ENCODE measurements at regions not wholly inside any gene's neighbourhood (a gene's known extent, or its start where the extent isn't known, plus 50 kb on each side); places are given as distances from the start of the nearest gene placed in this dataset.

DNA sequence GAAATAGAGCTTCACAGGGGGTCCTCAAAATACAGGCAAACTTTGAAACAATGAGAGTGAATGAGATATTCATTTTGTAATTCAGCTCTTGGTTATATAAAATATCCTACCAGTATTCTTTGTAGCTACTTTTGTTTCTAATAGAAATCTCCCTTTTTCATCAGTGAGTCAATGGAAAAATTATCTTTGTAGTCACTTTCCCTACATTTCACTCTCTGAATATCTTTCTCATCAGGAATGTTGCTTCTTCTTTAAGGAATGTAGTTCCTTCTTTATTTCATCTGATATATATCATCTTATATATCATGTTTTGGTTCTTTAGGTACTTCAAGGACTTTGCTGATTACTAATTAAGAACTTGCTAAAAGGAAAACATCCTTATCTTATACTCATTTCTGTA lies 280.3 kb upstream of the NUDT12 start:
- no peak overlapping the region for H3K9ac ChIP-seq (ENCODE audit: control insufficient read depth, extremely low read depth, insufficient read depth, low read length)
- H3K4me2 ChIP-seq (ENCODE audit: control insufficient read depth, extremely low read depth, insufficient read depth, low read depth, low read length) = no peak overlapping the region
- dilution Hi-C loops (cut with MboI; ENCODE audit: extremely low pct_ligation_motif_present, low sequenced_read_pairs) = no loop called here
- H3K27me3 ChIP-seq (ENCODE audit: control insufficient read depth, extremely low read depth, insufficient read depth, low read length) = no peaks in the 10 kb centered on the region
- no peak overlapping the region for H2AFZ ChIP-seq (ENCODE audit: control insufficient read depth, low read length)
- no peaks in the 10 kb centered on the region for H3K9me1 ChIP-seq (ENCODE audit: control insufficient read depth, extremely low read depth, insufficient read depth, low read length)
- no peaks in the 10 kb centered on the region for H3K79me2 ChIP-seq (ENCODE audit: control insufficient read depth, insufficient read depth, low read length)
- H3K4me1 ChIP-seq (ENCODE audit: control insufficient read depth, extremely low read depth, insufficient read depth, low read length) = peaks cover 9% of the 10 kb centered on the region
- H3K4me3 ChIP-seq (ENCODE audit: control insufficient read depth in 2 of 3, extremely low read depth in 1 of 3, insufficient read depth in 2 of 3, low read depth in 1 of 3, low read length in 3 of 3) = no peak overlapping the region
- no peaks in the 10 kb centered on the region for H3K9me3 ChIP-seq (ENCODE audit: control insufficient read depth, low read depth, low read length)
- DNase-seq (ENCODE audit: low read depth, low spot score) = no peak
- H4K20me1 ChIP-seq (ENCODE audit: control insufficient read depth, extremely low read depth, insufficient read depth, low read length) = no peaks in the 10 kb centered on the region
- no peak overlapping the region for H3K27ac ChIP-seq (ENCODE audit: control insufficient read depth, insufficient read depth, low read length)
- TF ChIP-seq, protein P1, sequence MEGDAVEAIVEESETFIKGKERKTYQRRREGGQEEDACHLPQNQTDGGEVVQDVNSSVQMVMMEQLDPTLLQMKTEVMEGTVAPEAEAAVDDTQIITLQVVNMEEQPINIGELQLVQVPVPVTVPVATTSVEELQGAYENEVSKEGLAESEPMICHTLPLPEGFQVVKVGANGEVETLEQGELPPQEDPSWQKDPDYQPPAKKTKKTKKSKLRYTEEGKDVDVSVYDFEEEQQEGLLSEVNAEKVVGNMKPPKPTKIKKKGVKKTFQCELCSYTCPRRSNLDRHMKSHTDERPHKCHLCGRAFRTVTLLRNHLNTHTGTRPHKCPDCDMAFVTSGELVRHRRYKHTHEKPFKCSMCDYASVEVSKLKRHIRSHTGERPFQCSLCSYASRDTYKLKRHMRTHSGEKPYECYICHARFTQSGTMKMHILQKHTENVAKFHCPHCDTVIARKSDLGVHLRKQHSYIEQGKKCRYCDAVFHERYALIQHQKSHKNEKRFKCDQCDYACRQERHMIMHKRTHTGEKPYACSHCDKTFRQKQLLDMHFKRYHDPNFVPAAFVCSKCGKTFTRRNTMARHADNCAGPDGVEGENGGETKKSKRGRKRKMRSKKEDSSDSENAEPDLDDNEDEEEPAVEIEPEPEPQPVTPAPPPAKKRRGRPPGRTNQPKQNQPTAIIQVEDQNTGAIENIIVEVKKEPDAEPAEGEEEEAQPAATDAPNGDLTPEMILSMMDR (optimal IDR thresholded peaks at IDR 0.05 in 1 of 3, IDR thresholded peaks at IDR 0.05 in 1 of 3, conservative IDR thresholded peaks at IDR 0.05 in 1 of 3; ENCODE audit: extremely low read depth in 1 of 3, insufficient read depth in 2 of 3, low read length in 3 of 3) = no peak
- no peak for TF ChIP-seq EZH2 (IDR thresholded peaks at IDR 0.05; ENCODE audit: low read length)
- FAIRE-seq = no peak
- H3K36me3 ChIP-seq (ENCODE audit: control insufficient read depth in 2 of 2, extremely low read depth in 1 of 2, insufficient read depth in 2 of 2, low read length in 2 of 2) = no peaks in the 10 kb centered on the region

DNA sequence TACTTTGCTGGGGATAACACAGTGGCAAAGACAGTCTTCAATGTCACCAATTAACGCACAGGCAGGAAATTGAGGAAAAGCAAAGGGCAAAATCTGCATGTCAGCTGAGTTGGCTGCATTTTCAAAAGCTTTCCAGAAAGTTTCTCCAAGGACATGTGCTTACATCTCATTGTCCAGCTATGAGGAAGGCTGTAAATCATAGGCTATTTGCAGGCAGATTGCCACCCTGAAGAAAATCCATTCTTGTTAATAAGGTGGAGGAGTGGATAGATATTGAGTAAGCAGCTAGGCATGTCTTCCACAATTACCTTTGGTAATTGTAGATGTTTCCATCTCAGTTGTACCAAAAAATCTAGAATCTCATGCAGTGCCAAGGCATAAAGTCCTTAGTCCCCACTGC lies 278.0 kb upstream of the NUDT12 start:
- H3K4me1 ChIP-seq (ENCODE audit: control insufficient read depth, extremely low read depth, insufficient read depth, low read length) = no peaks in the 10 kb centered on the region
- H3K9me1 ChIP-seq (ENCODE audit: control insufficient read depth, extremely low read depth, insufficient read depth, low read length) = no peaks in the 10 kb centered on the region
- FAIRE-seq (no peak), DNase-seq (ENCODE audit: low read depth, low spot score) (no peak)
- no peak overlapping the region for H3K4me2 ChIP-seq (ENCODE audit: control insufficient read depth, extremely low read depth, insufficient read depth, low read depth, low read length)
- H3K9me3 ChIP-seq (ENCODE audit: control insufficient read depth, low read depth, low read length) = no peaks in the 10 kb centered on the region
- H2AFZ ChIP-seq (ENCODE audit: control insufficient read depth, low read length) = no peak overlapping the region
- dilution Hi-C loops (cut with MboI; ENCODE audit: extremely low pct_ligation_motif_present, low sequenced_read_pairs) = no loop called here
- no peaks in the 10 kb centered on the region for H3K27me3 ChIP-seq (ENCODE audit: control insufficient read depth, extremely low read depth, insufficient read depth, low read length)
- no peak overlapping the region for H3K4me3 ChIP-seq (ENCODE audit: control insufficient read depth in 2 of 3, extremely low read depth in 1 of 3, insufficient read depth in 2 of 3, low read depth in 1 of 3, low read length in 3 of 3)
- no peaks in the 10 kb centered on the region for H4K20me1 ChIP-seq (ENCODE audit: control insufficient read depth, extremely low read depth, insufficient read depth, low read length)
- no peak for TF ChIP-seq EZH2 (IDR thresholded peaks at IDR 0.05; ENCODE audit: low read length)
- TF ChIP-seq, protein P1 (optimal IDR thresholded peaks at IDR 0.05 in 1 of 3, IDR thresholded peaks at IDR 0.05 in 1 of 3, conservative IDR thresholded peaks at IDR 0.05 in 1 of 3; ENCODE audit: extremely low read depth in 1 of 3, insufficient read depth in 2 of 3, low read length in 3 of 3) = no peak
- no peaks in the 10 kb centered on the region for H3K36me3 ChIP-seq (ENCODE audit: control insufficient read depth in 2 of 2, extremely low read depth in 1 of 2, insufficient read depth in 2 of 2, low read length in 2 of 2)
- no peaks in the 10 kb centered on the region for H3K79me2 ChIP-seq (ENCODE audit: control insufficient read depth, insufficient read depth, low read length)
- H3K9ac ChIP-seq (ENCODE audit: control insufficient read depth, extremely low read depth, insufficient read depth, low read length) = no peak overlapping the region
- no peak overlapping the region for H3K27ac ChIP-seq (ENCODE audit: control insufficient read depth, insufficient read depth, low read length)
